NCI-H460 (cell line): ENCODE measurements at regions not wholly inside any gene's neighbourhood (a gene's known extent, or its start where the extent isn't known, plus 50 kb on each side); places are given as distances from the start of the nearest gene placed in this dataset.

ENCODE experiments used
- DNase-seq: peaks from one replicate; pipeline ENCODE4 v3.0.0-alpha.2; 2016; ENCODE audit warnings: low read depth; ENCODE audit errors: extremely low read depth

- no peak for DNase-seq
Measured at GRCh38 chr7:31455844-31456243, 58.0 kb upstream of the ITPRID1 start.

GRCh38 chr7:31456646-31457368, 57.1 kb upstream of the ITPRID1 start:
- DNase-seq: no peak

GRCh38 chr7:31457551-31457950, 56.3 kb upstream of the ITPRID1 start:
- DNase-seq: no peak

- no peak for DNase-seq
Measured at GRCh38 chr7:31458203-31458602, 55.7 kb upstream of the ITPRID1 start.

GRCh38 chr7:31462636-31463035, 51.3 kb upstream of the ITPRID1 start:
- DNase-seq: no peak
